ENCODE measurements at regions not wholly inside any gene's neighbourhood (a gene's known extent, or its start where the extent isn't known, plus 50 kb on each side); places are given as distances from the start of the nearest gene placed in this dataset.

- no peak overlapping the region for H3K4me3 Mint-ChIP-seq
- no peaks in the 10 kb centered on the region for H3K4me1 Mint-ChIP-seq
- no peaks in the 10 kb centered on the region for H3K27me3 ChIP-seq (ENCODE audit: control insufficient read depth in 2 of 2, insufficient read depth in 2 of 2, low read length in 2 of 2)
- H3K4me1 ChIP-seq (ENCODE audit: control insufficient read depth in 2 of 2, insufficient read depth in 2 of 2, low read length in 2 of 2): no peaks in the 10 kb centered on the region
- H3K9me3 ChIP-seq (ENCODE audit: control insufficient read depth in 2 of 3, low read length in 3 of 3): no peaks in the 10 kb centered on the region
- intact Hi-C loops (cut with micrococcal nuclease): no loop called here
- DNase-seq (no peak), ATAC-seq (no peak)
- no peak overlapping the region for H3K4me3 ChIP-seq (ENCODE audit: low read length)
- ChIA-PET CTCF (no interaction called here), POLR2A (no interaction called here)
- H3K9me3 Mint-ChIP-seq: no peaks in the 10 kb centered on the region
- H3K27me3 Mint-ChIP-seq: peaks cover 0 to 5% (median 0%) of the 10 kb centered on the region in 5 donors
- H3K27ac Mint-ChIP-seq: no peak overlapping the region
- no peaks in the 10 kb centered on the region for H3K36me3 ChIP-seq (ENCODE audit: control insufficient read depth in 2 of 3, insufficient read depth in 3 of 3, low read length in 3 of 3)
- H3K36me3 Mint-ChIP-seq: no peaks in the 10 kb centered on the region
- no peak overlapping the region for H3K27ac ChIP-seq (ENCODE audit: low read depth, low read length)
These were observed 87.5 kb downstream of the RTL6 start for GRCh38 chr22:44410451-44410991.

DNA sequence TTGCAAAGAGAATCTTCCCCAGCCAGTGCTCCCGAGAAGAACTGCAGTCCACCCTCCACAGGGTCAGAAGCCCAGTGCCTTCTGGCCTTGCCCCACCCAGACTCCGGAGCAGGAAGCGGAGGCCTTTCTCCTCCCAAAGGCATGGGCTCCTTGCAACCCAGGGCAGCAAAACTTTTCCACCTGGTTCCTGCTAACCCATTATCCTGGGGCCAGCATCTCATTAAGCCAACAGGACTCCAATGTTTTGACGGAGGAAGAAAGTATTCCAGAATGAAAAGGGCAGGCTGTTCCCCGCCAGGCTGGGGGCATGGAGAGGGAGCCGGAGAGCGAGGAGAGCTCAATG, 88.1 kb downstream of the RTL6 start:
- intact Hi-C loops (cut with micrococcal nuclease): no loop called here
- H3K9me3 ChIP-seq (ENCODE audit: control insufficient read depth in 2 of 3, low read length in 3 of 3): no peaks in the 10 kb centered on the region
- no peaks in the 10 kb centered on the region for H3K4me1 Mint-ChIP-seq
- ATAC-seq (no peak), DNase-seq (no peak)
- H3K4me1 ChIP-seq (ENCODE audit: control insufficient read depth in 2 of 2, insufficient read depth in 2 of 2, low read length in 2 of 2): no peaks in the 10 kb centered on the region
- H3K36me3 ChIP-seq (ENCODE audit: control insufficient read depth in 2 of 3, insufficient read depth in 3 of 3, low read length in 3 of 3): no peaks in the 10 kb centered on the region
- H3K27ac Mint-ChIP-seq: no peak overlapping the region
- H3K9me3 Mint-ChIP-seq: no peaks in the 10 kb centered on the region
- no peaks in the 10 kb centered on the region for H3K36me3 Mint-ChIP-seq
- POLR2A ChIA-PET: interaction anchor here (1.4 kb wide), 1 partner anchor 9 kb away, joined by 3 read pairs; no protein-coding TSS in a partner anchor
- H3K27me3 ChIP-seq (ENCODE audit: control insufficient read depth in 2 of 2, insufficient read depth in 2 of 2, low read length in 2 of 2): no peaks in the 10 kb centered on the region
- peaks cover 0 to 5% (median 0%) of the 10 kb centered on the region in 5 donors for H3K27me3 Mint-ChIP-seq
- H3K4me3 ChIP-seq (ENCODE audit: low read length): no peak overlapping the region
- H3K4me3 Mint-ChIP-seq: no peak overlapping the region
- H3K27ac ChIP-seq (ENCODE audit: low read depth, low read length): no peak overlapping the region
- CTCF ChIA-PET: no interaction called here

- peaks cover 0 to 5% (median 0%) of the 10 kb centered on the region in 5 donors for H3K27me3 Mint-ChIP-seq
- H3K36me3 ChIP-seq (ENCODE audit: control insufficient read depth in 2 of 3, insufficient read depth in 3 of 3, low read length in 3 of 3): no peaks in the 10 kb centered on the region
- ATAC-seq: no peak
- no peak overlapping the region for H3K27ac ChIP-seq (ENCODE audit: low read depth, low read length)
- H3K4me3 Mint-ChIP-seq: no peak overlapping the region
- H3K4me1 ChIP-seq (ENCODE audit: control insufficient read depth in 2 of 2, insufficient read depth in 2 of 2, low read length in 2 of 2): no peaks in the 10 kb centered on the region
- no peak for DNase-seq
- ChIA-PET CTCF (no interaction called here), POLR2A (interaction anchor here (1.4 kb wide), 1 partner anchor 9 kb away, joined by 3 read pairs; no protein-coding TSS in a partner anchor)
- H3K9me3 ChIP-seq (ENCODE audit: control insufficient read depth in 2 of 3, low read length in 3 of 3): no peaks in the 10 kb centered on the region
- H3K27me3 ChIP-seq (ENCODE audit: control insufficient read depth in 2 of 2, insufficient read depth in 2 of 2, low read length in 2 of 2): no peaks in the 10 kb centered on the region
- intact Hi-C loops (cut with micrococcal nuclease): no loop called here
- H3K4me1 Mint-ChIP-seq: no peaks in the 10 kb centered on the region
- H3K9me3 Mint-ChIP-seq: no peaks in the 10 kb centered on the region
- no peak overlapping the region for H3K27ac Mint-ChIP-seq
- H3K36me3 Mint-ChIP-seq: no peaks in the 10 kb centered on the region
- H3K4me3 ChIP-seq (ENCODE audit: low read length): no peak overlapping the region
These were observed 88.6 kb downstream of the RTL6 start for GRCh38 chr22:44409211-44409973.

DNA sequence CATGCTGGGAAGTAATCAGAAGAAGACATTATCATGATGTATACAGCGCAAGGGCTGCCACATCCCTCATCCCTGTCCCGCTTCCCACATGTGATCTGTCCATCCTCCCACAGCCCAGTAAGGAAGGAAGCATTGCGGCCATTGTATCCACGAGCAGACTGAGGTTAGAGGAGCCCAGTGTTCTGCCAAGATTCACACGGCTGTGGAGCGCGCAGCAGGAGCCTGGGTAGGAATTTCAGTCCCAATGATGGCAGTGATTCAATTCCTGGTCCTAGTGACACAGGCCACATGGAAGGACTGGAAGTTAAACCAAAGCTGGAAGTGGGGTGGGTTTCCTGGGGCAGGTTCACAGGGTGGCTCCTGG, 89.2 kb downstream of the RTL6 start:
- H3K4me1 ChIP-seq (ENCODE audit: control insufficient read depth in 2 of 2, insufficient read depth in 2 of 2, low read length in 2 of 2): no peaks in the 10 kb centered on the region
- H3K4me3 ChIP-seq (ENCODE audit: low read length): no peak overlapping the region
- DNase-seq (no peak), ATAC-seq (no peak)
- intact Hi-C loops (cut with micrococcal nuclease): no loop called here
- H3K4me1 Mint-ChIP-seq: no peaks in the 10 kb centered on the region
- no peaks in the 10 kb centered on the region for H3K36me3 ChIP-seq (ENCODE audit: control insufficient read depth in 2 of 3, insufficient read depth in 3 of 3, low read length in 3 of 3)
- H3K27ac Mint-ChIP-seq: no peak overlapping the region
- ChIA-PET POLR2A (interaction anchor here (1.4 kb wide), 1 partner anchor 8 kb away, joined by 3 read pairs; no protein-coding TSS in a partner anchor), CTCF (no interaction called here)
- H3K27me3 Mint-ChIP-seq: peaks cover 0 to 5% (median 0%) of the 10 kb centered on the region in 5 donors
- no peak overlapping the region for H3K4me3 Mint-ChIP-seq
- no peaks in the 10 kb centered on the region for H3K9me3 ChIP-seq (ENCODE audit: control insufficient read depth in 2 of 3, low read length in 3 of 3)
- no peaks in the 10 kb centered on the region for H3K9me3 Mint-ChIP-seq
- H3K27me3 ChIP-seq (ENCODE audit: control insufficient read depth in 2 of 2, insufficient read depth in 2 of 2, low read length in 2 of 2): no peaks in the 10 kb centered on the region
- no peak overlapping the region for H3K27ac ChIP-seq (ENCODE audit: low read depth, low read length)
- H3K36me3 Mint-ChIP-seq: no peaks in the 10 kb centered on the region

DNA sequence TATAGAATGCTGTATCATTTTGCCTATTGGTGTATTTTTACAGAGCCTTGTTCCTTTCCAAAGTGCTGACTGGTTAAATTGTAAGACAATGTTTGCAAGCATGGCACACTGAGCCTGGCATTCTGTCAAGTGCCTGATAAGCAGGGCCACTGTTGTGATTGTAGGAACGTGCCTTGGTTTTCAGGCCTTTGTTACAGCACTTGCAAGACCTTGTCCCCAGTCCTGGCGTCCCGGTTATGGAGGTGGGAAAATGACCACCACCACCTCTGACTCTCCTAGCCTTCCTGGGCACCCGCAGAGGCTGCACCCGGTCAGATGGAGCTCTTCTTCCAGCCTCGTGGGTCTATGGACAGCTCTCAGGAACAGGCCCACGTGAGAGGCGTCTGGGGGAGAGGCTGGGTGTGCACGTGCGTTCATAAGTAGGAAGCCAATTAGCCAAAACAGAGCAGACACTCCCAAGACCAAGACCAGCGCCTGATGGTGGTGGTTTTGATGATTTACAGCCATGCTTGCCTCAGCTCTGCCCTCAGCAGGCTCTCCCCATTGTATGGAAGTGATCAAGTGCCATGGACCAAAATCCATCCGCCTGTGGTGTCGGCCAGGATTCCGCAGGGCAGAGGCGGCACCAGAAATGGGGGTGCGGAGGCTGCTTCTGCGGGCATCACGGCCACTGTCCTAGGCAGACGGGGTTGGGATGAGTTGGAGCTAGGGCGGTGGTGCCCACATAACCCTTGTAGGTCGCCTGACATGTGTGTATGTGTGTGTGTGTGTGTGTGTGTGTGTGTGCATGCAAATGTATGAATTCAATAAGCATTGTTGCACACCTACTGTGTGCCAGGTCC, 89.8 kb downstream of the RTL6 start:
- no peak overlapping the region for H3K27ac Mint-ChIP-seq
- no peak for ATAC-seq
- H3K36me3 Mint-ChIP-seq: no peaks in the 10 kb centered on the region
- intact Hi-C loops (cut with micrococcal nuclease): no loop called here
- H3K9me3 Mint-ChIP-seq: no peaks in the 10 kb centered on the region
- H3K27ac ChIP-seq (ENCODE audit: low read depth, low read length): no peak overlapping the region
- ChIA-PET POLR2A (interaction anchor here (1.4 kb wide), 1 partner anchor 8 kb away, joined by 3 read pairs; no protein-coding TSS in a partner anchor), CTCF (no interaction called here)
- no peaks in the 10 kb centered on the region for H3K9me3 ChIP-seq (ENCODE audit: control insufficient read depth in 2 of 3, low read length in 3 of 3)
- H3K4me1 ChIP-seq (ENCODE audit: control insufficient read depth in 2 of 2, insufficient read depth in 2 of 2, low read length in 2 of 2): no peaks in the 10 kb centered on the region
- no peaks in the 10 kb centered on the region for H3K27me3 ChIP-seq (ENCODE audit: control insufficient read depth in 2 of 2, insufficient read depth in 2 of 2, low read length in 2 of 2)
- no peak overlapping the region for H3K4me3 Mint-ChIP-seq
- no peaks in the 10 kb centered on the region for H3K4me1 Mint-ChIP-seq
- H3K27me3 Mint-ChIP-seq: peaks cover 0 to 4% (median 0%) of the 10 kb centered on the region in 5 donors
- no peak for DNase-seq
- no peaks in the 10 kb centered on the region for H3K36me3 ChIP-seq (ENCODE audit: control insufficient read depth in 2 of 3, insufficient read depth in 3 of 3, low read length in 3 of 3)
- H3K4me3 ChIP-seq (ENCODE audit: low read length): no peak overlapping the region

- H3K9me3 ChIP-seq (ENCODE audit: control insufficient read depth in 2 of 3, low read length in 3 of 3): no peaks in the 10 kb centered on the region
- H3K27ac Mint-ChIP-seq: peak overlapping the region in 1 of 9 donors; percentile 5
- ATAC-seq: no peak
- H3K4me3 ChIP-seq (ENCODE audit: low read length): no peak overlapping the region
- POLR2A ChIA-PET: no interaction called here
- H3K9me3 Mint-ChIP-seq: no peaks in the 10 kb centered on the region
- CTCF ChIA-PET: no interaction called here
- no peak for DNase-seq
- no peaks in the 10 kb centered on the region for H3K4me1 ChIP-seq (ENCODE audit: control insufficient read depth in 2 of 2, insufficient read depth in 2 of 2, low read length in 2 of 2)
- no peaks in the 10 kb centered on the region for H3K36me3 ChIP-seq (ENCODE audit: control insufficient read depth in 2 of 3, insufficient read depth in 3 of 3, low read length in 3 of 3)
- no peaks in the 10 kb centered on the region for H3K36me3 Mint-ChIP-seq
- no peaks in the 10 kb centered on the region for H3K27me3 ChIP-seq (ENCODE audit: control insufficient read depth in 2 of 2, insufficient read depth in 2 of 2, low read length in 2 of 2)
- no peak overlapping the region for H3K4me3 Mint-ChIP-seq
- H3K27me3 Mint-ChIP-seq: no peaks in the 10 kb centered on the region
- intact Hi-C loops (cut with micrococcal nuclease): no loop called here
- H3K27ac ChIP-seq (ENCODE audit: low read depth, low read length): no peak overlapping the region
- H3K4me1 Mint-ChIP-seq: no peaks in the 10 kb centered on the region
These were observed 90.7 kb downstream of the RTL6 start for GRCh38 chr22:44407171-44407986.
